NOMO-1 (cell line): ENCODE measurements at regions not wholly inside any gene's neighbourhood (a gene's known extent, or its start where the extent isn't known, plus 50 kb on each side); places are given as distances from the start of the nearest gene placed in this dataset.

ENCODE experiments used
- DNase-seq, 2 experiments: peaks; one replicate each; lab custom pipeline; 2025; ENCODE audit not compliant: unreplicated experiment in 2 of 2; lab: John Stamatoyannopoulos, UW

GRCh38 chr1:232267092-232267836, 362.7 kb downstream of the SIPA1L2 start:
- DNase-seq, result no peak

- no peak for DNase-seq
Observed at GRCh38 chr1:232263452-232263851, 366.5 kb downstream of the SIPA1L2 start.

- no peak for DNase-seq
Observed at GRCh38 chr1:232262991-232263390, 366.9 kb downstream of the SIPA1L2 start.

- DNase-seq, result no peak
Observed at GRCh38 chr1:232260861-232261260, 369.1 kb downstream of the SIPA1L2 start.

GRCh38 chr1:232260045-232260444, 369.9 kb downstream of the SIPA1L2 start:
- DNase-seq, result no peak

GRCh38 chr1:232259333-232259732, 370.6 kb downstream of the SIPA1L2 start:
- DNase-seq, result no peak

- no peak for DNase-seq
Observed at GRCh38 chr1:232252546-232253118, 377.3 kb downstream of the SIPA1L2 start.

GRCh38 chr1:232250838-232251237, 379.1 kb downstream of the SIPA1L2 start:
- DNase-seq, result no peak

GRCh38 chr1:232249861-232250777, 379.8 kb downstream of the SIPA1L2 start:
- no peak for DNase-seq

- DNase-seq, result no peak
Observed at GRCh38 chr1:232249339-232249738, 380.6 kb downstream of the SIPA1L2 start.

- no peak for DNase-seq
Observed at GRCh38 chr1:232248276-232248820, 381.6 kb downstream of the SIPA1L2 start.

GRCh38 chr1:232247669-232248068, 382.3 kb downstream of the SIPA1L2 start:
- no peak for DNase-seq

GRCh38 chr1:232244426-232244825, 385.5 kb downstream of the SIPA1L2 start:
- no peak for DNase-seq

- DNase-seq, result no peak
Observed at GRCh38 chr1:232239998-232240397, 389.9 kb downstream of the SIPA1L2 start.

GRCh38 chr1:232239522-232239921, 390.4 kb downstream of the SIPA1L2 start:
- no peak for DNase-seq

- DNase-seq, result no peak
Observed at GRCh38 chr1:232238009-232238408, 391.9 kb downstream of the SIPA1L2 start.

- no peak for DNase-seq
Observed at GRCh38 chr1:232227306-232227705, 402.6 kb downstream of the SIPA1L2 start.

GRCh38 chr1:232226197-232226712, 403.7 kb downstream of the SIPA1L2 start:
- no peak for DNase-seq

GRCh38 chr1:232225336-232226131, 404.4 kb downstream of the SIPA1L2 start:
- no peak for DNase-seq

GRCh38 chr1:232223887-232224286, 406.0 kb downstream of the SIPA1L2 start:
- no peak for DNase-seq
